ENCODE measurements at regions not wholly inside any gene's neighbourhood (a gene's known extent, or its start where the extent isn't known, plus 50 kb on each side); places are given as distances from the start of the nearest gene placed in this dataset.

DNA sequence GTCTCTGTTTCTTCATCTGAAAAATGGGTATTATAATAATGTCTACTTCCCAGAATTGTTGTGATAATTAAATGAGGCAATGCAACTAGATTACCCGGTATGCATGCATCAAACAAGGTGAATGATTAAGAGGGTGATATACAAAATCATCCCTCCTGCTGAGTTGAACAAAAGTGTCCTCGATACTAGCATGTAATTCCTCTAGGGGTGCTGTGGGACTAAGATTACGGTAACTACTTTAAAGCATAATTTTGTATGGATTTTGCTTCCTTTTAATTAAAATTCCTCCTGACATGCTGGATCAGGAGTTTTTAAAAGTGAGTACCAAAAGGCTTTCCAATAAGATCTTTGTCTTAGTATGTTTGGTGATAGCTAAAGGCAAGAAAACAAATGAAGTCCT, 98.7 kb upstream of the PRMT6 start:
- TF ChIP-seq, protein P1, sequence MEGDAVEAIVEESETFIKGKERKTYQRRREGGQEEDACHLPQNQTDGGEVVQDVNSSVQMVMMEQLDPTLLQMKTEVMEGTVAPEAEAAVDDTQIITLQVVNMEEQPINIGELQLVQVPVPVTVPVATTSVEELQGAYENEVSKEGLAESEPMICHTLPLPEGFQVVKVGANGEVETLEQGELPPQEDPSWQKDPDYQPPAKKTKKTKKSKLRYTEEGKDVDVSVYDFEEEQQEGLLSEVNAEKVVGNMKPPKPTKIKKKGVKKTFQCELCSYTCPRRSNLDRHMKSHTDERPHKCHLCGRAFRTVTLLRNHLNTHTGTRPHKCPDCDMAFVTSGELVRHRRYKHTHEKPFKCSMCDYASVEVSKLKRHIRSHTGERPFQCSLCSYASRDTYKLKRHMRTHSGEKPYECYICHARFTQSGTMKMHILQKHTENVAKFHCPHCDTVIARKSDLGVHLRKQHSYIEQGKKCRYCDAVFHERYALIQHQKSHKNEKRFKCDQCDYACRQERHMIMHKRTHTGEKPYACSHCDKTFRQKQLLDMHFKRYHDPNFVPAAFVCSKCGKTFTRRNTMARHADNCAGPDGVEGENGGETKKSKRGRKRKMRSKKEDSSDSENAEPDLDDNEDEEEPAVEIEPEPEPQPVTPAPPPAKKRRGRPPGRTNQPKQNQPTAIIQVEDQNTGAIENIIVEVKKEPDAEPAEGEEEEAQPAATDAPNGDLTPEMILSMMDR (IDR thresholded peaks at IDR 0.05; ENCODE audit: low read depth): no peak

DNA sequence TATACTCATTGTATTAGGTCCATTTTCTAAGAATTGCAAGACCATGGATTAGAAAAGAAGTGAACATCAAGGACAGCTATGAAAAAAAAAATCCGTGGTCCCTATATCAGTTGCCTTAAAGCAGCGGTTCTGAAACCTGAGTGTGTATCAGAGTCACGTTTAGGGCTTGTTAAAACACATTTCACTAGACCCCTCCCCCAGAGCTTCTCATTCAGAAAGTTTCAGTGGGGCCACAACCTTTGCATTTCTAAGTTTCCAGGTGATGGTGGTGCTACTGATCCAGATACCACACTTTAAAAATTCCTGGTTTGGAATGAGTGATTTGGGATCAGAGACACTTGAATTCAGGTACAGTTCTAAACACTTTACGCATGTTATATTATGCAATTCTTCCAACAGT, 96.1 kb upstream of the PRMT6 start:
- TF ChIP-seq, protein P1 (IDR thresholded peaks at IDR 0.05; ENCODE audit: low read depth): no peak

DNA sequence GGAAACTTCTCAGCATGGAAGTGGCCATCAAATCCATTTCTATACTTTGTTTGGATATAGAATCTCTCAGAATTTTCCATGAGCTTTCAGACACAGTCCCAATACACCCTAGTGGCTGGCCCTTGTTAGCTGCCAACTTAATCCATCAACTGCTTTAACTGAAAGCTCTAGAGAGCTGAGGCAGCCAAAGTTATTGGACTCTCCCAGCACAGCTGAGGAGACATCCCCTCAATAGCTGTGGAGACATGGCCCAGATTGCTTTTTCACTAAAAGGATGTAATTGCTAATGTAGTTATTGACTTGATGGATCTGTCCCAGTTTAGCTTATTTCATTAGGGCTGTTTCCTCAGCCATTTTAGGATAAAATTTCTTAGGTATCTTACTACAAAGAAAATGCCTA, 94.8 kb upstream of the PRMT6 start:
- TF ChIP-seq, protein P1 (IDR thresholded peaks at IDR 0.05; ENCODE audit: low read depth): no peak

DNA sequence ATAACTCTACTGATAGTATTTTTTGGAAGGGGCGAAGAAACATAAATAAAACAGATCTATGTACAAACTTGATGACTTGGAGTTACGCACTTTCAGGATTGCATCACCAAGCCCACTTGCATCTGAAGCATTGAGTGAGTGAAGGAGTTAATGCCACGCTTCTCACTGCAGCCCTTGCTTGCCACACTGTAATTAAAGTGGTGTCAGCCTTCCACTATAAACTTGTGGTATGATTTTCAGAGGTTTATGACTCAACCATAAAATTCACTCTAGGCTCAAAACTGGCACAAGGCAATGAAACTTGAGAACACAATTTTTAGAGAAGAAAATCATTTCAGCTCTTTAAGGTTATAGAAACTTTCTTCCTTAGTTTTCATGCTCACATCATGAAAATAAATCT, 93.9 kb upstream of the PRMT6 start:
- TF ChIP-seq, protein P1 (IDR thresholded peaks at IDR 0.05; ENCODE audit: low read depth): no peak

GRCh38 chr1:106964495-106964894, 92.0 kb upstream of the PRMT6 start:
- TF ChIP-seq, protein P1 (IDR thresholded peaks at IDR 0.05; ENCODE audit: low read depth): no peak

- TF ChIP-seq, protein P1 (IDR thresholded peaks at IDR 0.05; ENCODE audit: low read depth): no peak
Measured at GRCh38 chr1:106968644-106969043, 87.8 kb upstream of the PRMT6 start.

DNA sequence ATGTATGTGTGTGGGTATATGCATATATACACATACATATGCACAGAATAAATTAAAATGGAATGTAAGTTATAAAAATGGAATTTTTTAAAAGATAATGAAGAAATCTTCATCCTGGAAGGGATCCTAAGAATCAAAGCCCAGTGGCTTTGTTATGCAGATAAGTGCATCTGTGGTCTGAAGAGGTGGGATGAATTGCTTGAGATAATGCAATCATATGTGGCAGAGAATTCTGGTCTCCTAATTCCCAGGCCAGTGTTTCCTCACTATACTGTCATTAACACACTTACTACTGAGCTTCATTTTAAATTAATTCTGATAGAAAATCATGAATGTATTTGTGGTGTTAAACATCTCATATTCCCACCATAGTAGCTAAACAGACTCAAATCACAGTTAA, 86.7 kb upstream of the PRMT6 start:
- TF ChIP-seq, protein P1 (IDR thresholded peaks at IDR 0.05; ENCODE audit: low read depth): no peak
